ENCODE measurements at regions not wholly inside any gene's neighbourhood (a gene's known extent, or its start where the extent isn't known, plus 50 kb on each side); places are given as distances from the start of the nearest gene placed in this dataset.
"Not testable (repeated sequence)": the region's sequence is repeated elsewhere in the genome, so short reads cannot be mapped to it uniquely, and the experiment has no call there.

DNA sequence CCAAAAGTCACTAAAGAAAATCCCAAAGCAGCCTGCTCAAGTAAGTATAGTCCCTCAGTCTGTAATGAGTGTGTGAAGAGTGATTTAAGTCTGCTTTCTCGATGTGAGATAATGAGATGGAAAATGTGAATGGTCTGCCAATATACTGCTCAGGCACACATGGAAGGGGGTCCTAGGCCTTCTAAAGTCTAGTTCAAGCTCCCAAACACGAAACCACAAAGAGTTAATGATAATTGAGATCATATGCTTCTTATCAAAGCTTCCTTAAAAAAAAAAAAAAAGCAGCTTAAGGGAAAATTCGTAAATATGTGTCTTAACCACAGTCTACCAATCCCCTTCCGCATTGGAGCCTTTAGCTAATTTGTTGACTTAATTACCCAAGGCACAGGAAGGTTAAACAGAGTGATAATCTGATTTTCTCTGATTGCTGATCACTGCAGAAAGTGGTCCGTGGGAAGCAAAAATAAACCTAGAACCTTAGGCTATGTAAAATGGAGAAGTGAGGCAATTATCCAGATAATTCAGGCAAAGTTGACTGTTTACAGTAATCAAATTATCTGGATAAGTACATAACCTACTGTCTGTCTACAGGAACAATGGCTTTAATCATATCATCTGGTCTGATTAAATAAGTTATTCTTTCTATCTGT, 172.9 kb downstream of the MBL2 start:
- TF ChIP-seq, protein P1, sequence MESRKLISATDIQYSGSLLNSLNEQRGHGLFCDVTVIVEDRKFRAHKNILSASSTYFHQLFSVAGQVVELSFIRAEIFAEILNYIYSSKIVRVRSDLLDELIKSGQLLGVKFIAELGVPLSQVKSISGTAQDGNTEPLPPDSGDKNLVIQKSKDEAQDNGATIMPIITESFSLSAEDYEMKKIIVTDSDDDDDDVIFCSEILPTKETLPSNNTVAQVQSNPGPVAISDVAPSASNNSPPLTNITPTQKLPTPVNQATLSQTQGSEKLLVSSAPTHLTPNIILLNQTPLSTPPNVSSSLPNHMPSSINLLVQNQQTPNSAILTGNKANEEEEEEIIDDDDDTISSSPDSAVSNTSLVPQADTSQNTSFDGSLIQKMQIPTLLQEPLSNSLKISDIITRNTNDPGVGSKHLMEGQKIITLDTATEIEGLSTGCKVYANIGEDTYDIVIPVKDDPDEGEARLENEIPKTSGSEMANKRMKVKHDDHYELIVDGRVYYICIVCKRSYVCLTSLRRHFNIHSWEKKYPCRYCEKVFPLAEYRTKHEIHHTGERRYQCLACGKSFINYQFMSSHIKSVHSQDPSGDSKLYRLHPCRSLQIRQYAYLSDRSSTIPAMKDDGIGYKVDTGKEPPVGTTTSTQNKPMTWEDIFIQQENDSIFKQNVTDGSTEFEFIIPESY (IDR thresholded peaks at IDR 0.05; ENCODE audit: extremely low read depth, insufficient replicate concordance, low read length), result no peak
- no peak for TF ChIP-seq SIN3A (IDR thresholded peaks at IDR 0.05; ENCODE audit: low read depth)
- no peak for TF ChIP-seq POLR2A (IDR thresholded peaks at IDR 0.05; ENCODE audit: borderline replicate concordance, extremely low read depth, insufficient read depth, insufficient read length)
- TF ChIP-seq, protein P2, sequence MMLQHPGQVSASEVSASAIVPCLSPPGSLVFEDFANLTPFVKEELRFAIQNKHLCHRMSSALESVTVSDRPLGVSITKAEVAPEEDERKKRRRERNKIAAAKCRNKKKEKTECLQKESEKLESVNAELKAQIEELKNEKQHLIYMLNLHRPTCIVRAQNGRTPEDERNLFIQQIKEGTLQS (IDR thresholded peaks at IDR 0.05), result no peak
- TF ChIP-seq EGR1 (IDR thresholded peaks at IDR 0.05; ENCODE audit: low read depth), result no peak
- Histone ChIP-seq H3K9ac (ENCODE audit: low read length) (no peak overlapping the region), H3K4me1 (ENCODE audit: control insufficient read depth in 1 of 2, insufficient read depth in 2 of 2, low read length in 2 of 2) (peaks cover 0 to 5% of the 10 kb centered on the region in 2 experiments; a peak in 1 of 4 replicates), H3K4me3 (replicated peaks in 1 of 2; ENCODE audit: low read depth in 1 of 2, low read length in 2 of 2) (no peak overlapping the region), H3K79me2 (ENCODE audit: insufficient read depth, low read length) (no peaks in the 10 kb centered on the region), H3K36me3 (ENCODE audit: control insufficient read depth in 1 of 2, insufficient read depth in 2 of 2, low read length in 2 of 2) (no peaks in the 10 kb centered on the region), H3K27me3 (ENCODE audit: insufficient read depth, low read length) (no peaks in the 10 kb centered on the region), H3K9me2 (ENCODE audit: insufficient read depth) (no peaks in the 10 kb centered on the region), H3K27ac (ENCODE audit: low read depth, low read length) (no peak overlapping the region), H3K4me2 (ENCODE audit: low read length) (no peak overlapping the region), H4K20me1 (ENCODE audit: insufficient read depth) (no peaks in the 10 kb centered on the region), H2AFZ (ENCODE audit: low read depth, low read length, poor library complexity, severe bottlenecking) (peak overlapping the region; percentile 80), H3K9me3 (ENCODE audit: control insufficient read depth in 1 of 2, insufficient read depth in 1 of 2, low read depth in 1 of 2, low read length in 2 of 2) (no peaks in the 10 kb centered on the region)
- ChIA-PET POLR2A (no interaction called here), CTCF (no interaction called here), RAD21 (ENCODE audit: low non-redundant PET in 1 of 2, low total read pairs in 2 of 2, uncharacterized antibody in 2 of 2, unreplicated experiment in 2 of 2) (no interaction called here)
- DNase-seq (ENCODE audit: low read depth, low spot score), result no peak
- BruUV-seq (replicated peaks), result no TSS peak
- no peak for ATAC-seq
- intact Hi-C loops (cut with micrococcal nuclease), result no loop called here

DNA sequence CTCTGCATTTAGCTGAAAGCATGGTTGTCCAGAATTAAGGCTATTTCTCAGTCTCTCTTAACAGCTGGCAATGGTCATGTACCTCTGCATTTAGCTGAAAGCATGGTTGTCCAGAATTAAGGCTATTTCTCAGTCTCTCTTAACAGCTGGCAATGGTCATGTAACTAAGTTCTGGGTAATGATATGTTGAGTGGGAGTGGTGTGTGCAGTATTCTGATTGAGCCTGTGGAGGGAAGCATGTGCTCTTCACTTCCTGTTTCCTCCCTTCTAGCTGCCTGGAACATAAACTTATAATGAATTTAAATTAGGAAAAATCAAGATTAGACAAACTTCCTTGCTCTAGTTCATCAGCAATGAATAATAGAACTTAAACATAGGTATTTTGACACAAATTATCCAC, 168.5 kb downstream of the MBL2 start:
- CTCF ChIA-PET, result not testable (repeated sequence)

More for the DNA sequence above, 168.5 kb downstream of the MBL2 start:
- H3K27ac ChIP-seq (ENCODE audit: low read depth, low read length); H4K20me1 ChIP-seq (ENCODE audit: insufficient read depth); H3K9ac ChIP-seq (ENCODE audit: low read length); ATAC-seq; H3K4me3 ChIP-seq (replicated peaks in 1 of 2; ENCODE audit: low read depth in 1 of 2, low read length in 2 of 2); BruUV-seq (replicated peaks); H3K4me2 ChIP-seq (ENCODE audit: low read length); POLR2A ChIA-PET; DNase-seq (ENCODE audit: low read depth, low spot score); RAD21 ChIA-PET (ENCODE audit: low non-redundant PET in 1 of 2, low total read pairs in 2 of 2, uncharacterized antibody in 2 of 2, unreplicated experiment in 2 of 2); H3K9me2 ChIP-seq (ENCODE audit: insufficient read depth); H3K4me1 ChIP-seq (ENCODE audit: control insufficient read depth in 1 of 2, insufficient read depth in 2 of 2, low read length in 2 of 2); H3K79me2 ChIP-seq (ENCODE audit: insufficient read depth, low read length); H3K36me3 ChIP-seq (ENCODE audit: control insufficient read depth in 1 of 2, insufficient read depth in 2 of 2, low read length in 2 of 2); H3K27me3 ChIP-seq (ENCODE audit: insufficient read depth, low read length); intact Hi-C loops (cut with micrococcal nuclease); H3K9me3 ChIP-seq (ENCODE audit: control insufficient read depth in 1 of 2, insufficient read depth in 1 of 2, low read depth in 1 of 2, low read length in 2 of 2): not testable (repeated sequence)
- peak overlapping the region; percentile 63 for H2AFZ ChIP-seq (ENCODE audit: low read depth, low read length, poor library complexity, severe bottlenecking)

Measured in HCT116 (cell line).